Loucy (cell line): ENCODE measurements at regions not wholly inside any gene's neighbourhood (a gene's known extent, or its start where the extent isn't known, plus 50 kb on each side); places are given as distances from the start of the nearest gene placed in this dataset.

Experiments used
- H2AFZ ChIP-seq: fragments of 200-600 bp; sonication (generic); 2 replicates; pipeline ENCODE4 v1.6.0; 2016; ENCODE audit warnings: antibody characterized with exemption, mild to moderate bottlenecking, low read length, moderate library complexity
- H3F3A ChIP-seq: fragments of 200-600 bp; 2 replicates; pipeline ENCODE4 v1.6.0; 2016; ENCODE audit warnings: antibody characterized with exemption, low read depth, mild to moderate bottlenecking
- H3K27me3 ChIP-seq: fragments of 200-600 bp; sonication (generic); 2 replicates; pipeline ENCODE4 v1.6.1; 2014; ENCODE audit warnings: low read length, mild to moderate bottlenecking; ENCODE audit not compliant: insufficient read depth, poor library complexity, severe bottlenecking
- H3K36me3 ChIP-seq: fragments of 200-600 bp; sonication (generic); 2 replicates; pipeline ENCODE4 v1.6.1; 2016; ENCODE audit warnings: low read length; ENCODE audit not compliant: insufficient read depth
- H3K4me1 ChIP-seq: fragments of 200-600 bp; sonication (generic); 2 replicates; pipeline ENCODE4 v1.5.1; 2014; ENCODE audit warnings: low read length, mild to moderate bottlenecking; ENCODE audit not compliant: insufficient read depth, poor library complexity, severe bottlenecking
- H3K4me2 ChIP-seq: fragments of 200-600 bp; sonication (generic); 2 replicates; pipeline ENCODE4 v1.6.0; 2014; ENCODE audit warnings: antibody characterized with exemption, low read length, low read depth, mild to moderate bottlenecking; ENCODE audit not compliant: poor library complexity, severe bottlenecking
- H3K4me3 ChIP-seq: fragments of 200-600 bp; sonication (generic); 2 replicates; pipeline ENCODE4 v1.5.1; 2014; ENCODE audit warnings: low read length, mild to moderate bottlenecking, mixed read lengths; ENCODE audit not compliant: poor library complexity, severe bottlenecking
- H3K79me2 ChIP-seq: fragments of 200-600 bp; sonication (generic); 2 replicates; pipeline ENCODE4 v1.6.1; 2014; ENCODE audit warnings: low read length; ENCODE audit not compliant: insufficient read depth
- H3K9ac ChIP-seq: fragments of 200-600 bp; sonication (generic); 2 replicates; pipeline ENCODE4 v1.6.0; 2014; ENCODE audit warnings: mild to moderate bottlenecking, low read depth, low read length, moderate library complexity; ENCODE audit not compliant: poor library complexity, severe bottlenecking
- H3K9me2 ChIP-seq: fragments of 200-600 bp; sonication (generic); replicated peaks from 2 replicates; pipeline ENCODE4 v1.6.1; 2016; ENCODE audit warnings: low read depth, low read length, mixed read lengths
- H3K9me3 ChIP-seq: fragments of 200-600 bp; sonication (generic); 2 replicates; pipeline ENCODE4 v1.6.1; 2014; ENCODE audit warnings: mild to moderate bottlenecking, antibody characterized with exemption, low read length, low read depth; ENCODE audit not compliant: insufficient read depth
- H4K20me1 ChIP-seq: fragments of 200-600 bp; sonication (generic); 2 replicates; pipeline ENCODE4 v1.6.0; 2014; ENCODE audit warnings: antibody characterized with exemption, low read length, mild to moderate bottlenecking; ENCODE audit not compliant: insufficient read depth, poor library complexity, severe bottlenecking
- CTCF ChIP-seq: fragments of 200-600 bp; sonication (generic); conservative IDR thresholded peaks from 2 replicates; pipeline ENCODE4 v1.5.1; 2014; ENCODE audit warnings: mild to moderate bottlenecking, antibody characterized with exemption, low read length
- EZH2phosphoT487 ChIP-seq: fragments of 200-600 bp; IDR thresholded peaks from 2 replicates; pipeline ENCODE4 v1.6.1; 2018; ENCODE audit warnings: antibody characterized with exemption, mild to moderate bottlenecking, moderate library complexity, borderline replicate concordance

GRCh38 chr6:40181367-40181766 lies 247.1 kb upstream of the MOCS1 start:
- Histone ChIP-seq H3K9me3 (no peaks in the 10 kb centered on the region), H4K20me1 (no peaks in the 10 kb centered on the region), H3K4me3 (no peak overlapping the region), H2AFZ (no peak overlapping the region), H3F3A (no peaks in the 10 kb centered on the region), H3K79me2 (no peaks in the 10 kb centered on the region), H3K27me3 (no peaks in the 10 kb centered on the region), H3K4me2 (no peak overlapping the region), H3K4me1 (no peaks in the 10 kb centered on the region), H3K36me3 (no peaks in the 10 kb centered on the region), H3K9ac (no peak overlapping the region), H3K9me2 (no peaks in the 10 kb centered on the region)
- TF ChIP-seq CTCF (no peak), EZH2phosphoT487 (no peak)

- Histone ChIP-seq H3K9ac (no peak overlapping the region), H3K4me2 (no peak overlapping the region), H3F3A (no peaks in the 10 kb centered on the region), H4K20me1 (no peaks in the 10 kb centered on the region), H3K4me3 (no peak overlapping the region), H3K79me2 (no peaks in the 10 kb centered on the region), H3K27me3 (no peaks in the 10 kb centered on the region), H3K9me3 (no peaks in the 10 kb centered on the region), H2AFZ (no peak overlapping the region), H3K4me1 (no peaks in the 10 kb centered on the region), H3K9me2 (no peaks in the 10 kb centered on the region), H3K36me3 (no peaks in the 10 kb centered on the region)
- no peak for TF ChIP-seq CTCF
- TF ChIP-seq EZH2phosphoT487 = no peak
Measured at GRCh38 chr6:40180271-40180670, 246.0 kb upstream of the MOCS1 start.

- H3K4me2 ChIP-seq = no peak overlapping the region
- H3F3A ChIP-seq = no peaks in the 10 kb centered on the region
- no peak for TF ChIP-seq CTCF
- no peak for TF ChIP-seq EZH2phosphoT487
- H3K79me2 ChIP-seq = no peaks in the 10 kb centered on the region
- H3K4me1 ChIP-seq = no peaks in the 10 kb centered on the region
- no peaks in the 10 kb centered on the region for H3K36me3 ChIP-seq
- H3K9me2 ChIP-seq = no peaks in the 10 kb centered on the region
- H3K4me3 ChIP-seq = no peak overlapping the region
- no peaks in the 10 kb centered on the region for H3K27me3 ChIP-seq
- no peak overlapping the region for H2AFZ ChIP-seq
- no peak overlapping the region for H3K9ac ChIP-seq
- H4K20me1 ChIP-seq = no peaks in the 10 kb centered on the region
- no peaks in the 10 kb centered on the region for H3K9me3 ChIP-seq
Measured at GRCh38 chr6:40179496-40179895, 245.2 kb upstream of the MOCS1 start.
